WTC11 (cell line): ENCODE measurements at regions not wholly inside any gene's neighbourhood (a gene's known extent, or its start where the extent isn't known, plus 50 kb on each side); places are given as distances from the start of the nearest gene placed in this dataset.

Experiments
- ATAC-seq: fragments of 200-7000 bp; cut with Tn5 transposase; 2 replicates; pipeline ENCODE4 v1.10.0; 2021; ENCODE audit warnings: mild to moderate bottlenecking, moderate library complexity
- CTCF ChIA-PET: fragments of 300-600 bp; sonication (Branson Sonifier 250); formaldehyde crosslinking; loops from one replicate; lab custom pipeline; 2021; ENCODE audit warnings: antibody characterized with exemption; lab: Charles Lee
- POLR2A ChIA-PET: fragments of 350-600 bp; sonication (Branson Sonifier 250); formaldehyde crosslinking; loops from one replicate; lab custom pipeline; 2021; ENCODE audit warnings: antibody characterized with exemption; lab: Charles Lee
- DNase-seq: peaks from one replicate; pipeline ENCODE4 v3.0.0; 2021; ENCODE audit warnings: low spot score
- H3K27ac Mint-ChIP-seq: 2 replicates; pipeline ENCODE4 v1.8.0; 2021; ENCODE audit warnings: mixed read lengths
- H3K27me3 Mint-ChIP-seq: 2 replicates; pipeline ENCODE4 v1.8.0; 2021; ENCODE audit warnings: low read depth, mild to moderate bottlenecking, moderate library complexity, mixed read lengths
- H3K36me3 Mint-ChIP-seq: 2 replicates; pipeline ENCODE4 v1.8.0; 2021; ENCODE audit warnings: mixed read lengths
- H3K4me1 Mint-ChIP-seq: 2 replicates; pipeline ENCODE4 v1.8.0; 2022; ENCODE audit warnings: mixed read lengths
- H3K4me3 Mint-ChIP-seq: 2 replicates; pipeline ENCODE4 v1.8.0; 2021; ENCODE audit warnings: mild to moderate bottlenecking, moderate library complexity, mixed read lengths
- H3K9me3 Mint-ChIP-seq: 2 replicates; pipeline ENCODE4 v1.8.0; 2021; ENCODE audit warnings: mixed read lengths
- ATF3 ChIP-seq: sonication (generic); formaldehyde crosslinking; conservative IDR thresholded peaks from 2 replicates; pipeline ENCODE4 v1.8.1; 2022; ENCODE audit warnings: mild to moderate bottlenecking, missing genetic modification reagents
- ESRRA ChIP-seq: sonication (generic); formaldehyde crosslinking; IDR thresholded peaks from 2 replicates; pipeline ENCODE4 v1.8.1; 2022; ENCODE audit warnings: mild to moderate bottlenecking, missing genetic modification reagents, borderline replicate concordance
- FOXJ3 ChIP-seq: sonication (generic); formaldehyde crosslinking; IDR thresholded peaks from 2 replicates; pipeline ENCODE4 v1.9.0; 2021; ENCODE audit warnings: missing genetic modification reagents, mild to moderate bottlenecking, borderline replicate concordance
- GRHL2 ChIP-seq: fragments of 250-450 bp; sonication (Bioruptor Pico); IDR thresholded peaks from 2 replicates; pipeline ENCODE4 v1.8.0; 2022; ENCODE audit warnings: mild to moderate bottlenecking, moderate library complexity; ENCODE audit not compliant: insufficient replicate concordance, severe bottlenecking
- IRF2 ChIP-seq: sonication (generic); formaldehyde crosslinking; IDR thresholded peaks from 2 replicates; pipeline ENCODE4 v1.8.0; 2022; ENCODE audit warnings: low read depth, missing genetic modification reagents, borderline replicate concordance
- JAZF1 ChIP-seq: fragments of 250-450 bp; sonication (Bioruptor Pico); IDR thresholded peaks from 2 replicates; pipeline ENCODE4 v1.9.0; 2021; ENCODE audit warnings: moderate library complexity, mild to moderate bottlenecking, inconsistent platforms
- JUN ChIP-seq: sonication (generic); formaldehyde crosslinking; IDR thresholded peaks from 2 replicates; pipeline ENCODE4 v1.8.0; 2023; ENCODE audit warnings: mild to moderate bottlenecking, missing genetic modification reagents
- MLX ChIP-seq: sonication (generic); formaldehyde crosslinking; IDR thresholded peaks from 2 replicates; pipeline ENCODE4 v1.8.1; 2023; ENCODE audit warnings: mild to moderate bottlenecking, missing genetic modification reagents, moderate library complexity
- MYBL2 ChIP-seq: sonication (generic); formaldehyde crosslinking; IDR thresholded peaks from 2 replicates; pipeline ENCODE4 v1.8.1; 2023; ENCODE audit warnings: mild to moderate bottlenecking, moderate library complexity, missing genetic modification reagents
- NFATC4 ChIP-seq: fragments of 250-450 bp; sonication (Bioruptor Pico); IDR thresholded peaks from 2 replicates; pipeline ENCODE4 v1.9.0; 2021; ENCODE audit warnings: mild to moderate bottlenecking
- NR1H2 ChIP-seq: sonication (generic); formaldehyde crosslinking; IDR thresholded peaks from 2 replicates; pipeline ENCODE4 v1.9.0; 2021; ENCODE audit warnings: mild to moderate bottlenecking, moderate library complexity, missing genetic modification reagents
- RELA ChIP-seq: sonication (generic); formaldehyde crosslinking; IDR thresholded peaks from 2 replicates; pipeline ENCODE4 v1.8.1; 2022; ENCODE audit warnings: missing genetic modification reagents, mild to moderate bottlenecking, borderline replicate concordance
- RORB ChIP-seq: fragments of 250-450 bp; sonication (Bioruptor Pico); IDR thresholded peaks from 2 replicates; pipeline ENCODE4 v1.9.0; 2021; ENCODE audit warnings: mild to moderate bottlenecking
- SOX15 ChIP-seq: fragments of 250-450 bp; sonication (Bioruptor Pico); IDR thresholded peaks from 2 replicates; pipeline ENCODE4 v1.9.0; 2021; ENCODE audit warnings: mild to moderate bottlenecking
- TCF7 ChIP-seq: sonication (generic); formaldehyde crosslinking; IDR thresholded peaks from 2 replicates; pipeline ENCODE4 v1.8.0; 2022; ENCODE audit warnings: mild to moderate bottlenecking, low read depth, missing genetic modification reagents, moderate library complexity
- TEAD1 ChIP-seq: sonication (generic); formaldehyde crosslinking; IDR thresholded peaks from 2 replicates; pipeline ENCODE4 v1.8.0; 2022; ENCODE audit warnings: mild to moderate bottlenecking, missing genetic modification reagents
- USF1 ChIP-seq: sonication (generic); formaldehyde crosslinking; IDR thresholded peaks from 2 replicates; pipeline ENCODE4 v1.8.0; 2022; ENCODE audit warnings: mild to moderate bottlenecking, missing genetic modification reagents
- ZBTB21 ChIP-seq: sonication (generic); formaldehyde crosslinking; IDR thresholded peaks from 2 replicates; pipeline ENCODE4 v1.8.1; 2023; ENCODE audit warnings: mild to moderate bottlenecking, missing genetic modification reagents, borderline replicate concordance
- ZBTB43 ChIP-seq: sonication (generic); formaldehyde crosslinking; IDR thresholded peaks from 2 replicates; pipeline ENCODE4 v1.8.1; 2023; ENCODE audit warnings: mild to moderate bottlenecking, missing genetic modification reagents
- ZNF263 ChIP-seq: sonication (generic); formaldehyde crosslinking; IDR thresholded peaks from 2 replicates; pipeline ENCODE4 v1.8.1; 2022; ENCODE audit warnings: low read depth, mild to moderate bottlenecking, moderate library complexity, missing genetic modification reagents
- ZNF396 ChIP-seq: fragments of 250-450 bp; sonication (Bioruptor Pico); IDR thresholded peaks from 2 replicates; pipeline ENCODE4 v1.8.0; 2021; ENCODE audit warnings: mild to moderate bottlenecking, moderate library complexity, borderline replicate concordance
- TF ChIP-seq, protein P1 (sequence below): fragments of 250-450 bp; sonication (Bioruptor Pico); IDR thresholded peaks from 2 replicates; pipeline ENCODE4 v1.8.0; 2021; ENCODE audit warnings: mild to moderate bottlenecking
- TF ChIP-seq, protein P2 (sequence below): sonication (generic); formaldehyde crosslinking; IDR thresholded peaks from 2 replicates; pipeline ENCODE4 v1.8.1; 2023; ENCODE audit warnings: mild to moderate bottlenecking, moderate library complexity, missing genetic modification reagents

- TF ChIP-seq ZBTB43 (CRISPR knock-in tag) (no peak), JUN (no peak), ZNF263 (CRISPR knock-in tag) (no peak), NR1H2 (no peak), JAZF1 (CRISPR knock-in tag) (no peak), RELA (no peak)
Measured at GRCh38 chr22:47335958-47336357, 573.5 kb downstream of the TBC1D22A start (continued).

DNA sequence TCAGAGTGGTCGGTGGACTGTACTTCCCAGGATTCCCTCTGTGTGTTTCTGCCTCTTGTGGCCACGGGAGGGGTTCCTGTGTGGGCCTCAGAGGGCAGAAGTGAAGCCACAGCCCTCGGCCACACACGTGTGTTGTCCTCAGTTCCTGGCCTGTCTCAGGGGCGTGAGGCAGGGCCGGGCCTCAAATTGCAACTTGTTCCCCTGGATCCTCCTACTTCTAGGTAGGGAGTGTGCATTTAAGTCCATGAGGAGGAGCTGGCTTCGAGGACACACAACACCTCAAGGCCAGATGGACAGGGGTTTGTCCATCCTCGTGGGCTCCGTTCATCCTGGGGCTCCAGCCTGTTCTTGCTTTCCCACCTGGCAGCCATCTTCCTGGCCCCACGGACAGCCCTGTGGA lies 573.0 kb downstream of the TBC1D22A start:
- TF ChIP-seq FOXJ3 (CRISPR knock-in tag) (no peak), TCF7 (CRISPR knock-in tag) (no peak), ZBTB21 (CRISPR knock-in tag) (no peak), GRHL2 (CRISPR knock-in tag) (no peak), NFATC4 (CRISPR knock-in tag) (no peak), SOX15 (CRISPR knock-in tag) (no peak), ESRRA (CRISPR knock-in tag) (no peak), ZNF396 (CRISPR knock-in tag) (no peak), USF1 (CRISPR knock-in tag) (no peak), RELA (no peak), MLX (CRISPR knock-in tag) (no peak), TEAD1 (CRISPR knock-in tag) (no peak), MYBL2 (CRISPR knock-in tag) (no peak), ATF3 (CRISPR knock-in tag) (no peak), IRF2 (CRISPR knock-in tag) (no peak), RORB (CRISPR knock-in tag) (no peak)
- TF ChIP-seq, protein P1, sequence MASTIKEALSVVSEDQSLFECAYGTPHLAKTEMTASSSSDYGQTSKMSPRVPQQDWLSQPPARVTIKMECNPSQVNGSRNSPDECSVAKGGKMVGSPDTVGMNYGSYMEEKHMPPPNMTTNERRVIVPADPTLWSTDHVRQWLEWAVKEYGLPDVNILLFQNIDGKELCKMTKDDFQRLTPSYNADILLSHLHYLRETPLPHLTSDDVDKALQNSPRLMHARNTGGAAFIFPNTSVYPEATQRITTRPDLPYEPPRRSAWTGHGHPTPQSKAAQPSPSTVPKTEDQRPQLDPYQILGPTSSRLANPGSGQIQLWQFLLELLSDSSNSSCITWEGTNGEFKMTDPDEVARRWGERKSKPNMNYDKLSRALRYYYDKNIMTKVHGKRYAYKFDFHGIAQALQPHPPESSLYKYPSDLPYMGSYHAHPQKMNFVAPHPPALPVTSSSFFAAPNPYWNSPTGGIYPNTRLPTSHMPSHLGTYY (CRISPR knock-in tag), result no peak
- TF ChIP-seq, protein P2, sequence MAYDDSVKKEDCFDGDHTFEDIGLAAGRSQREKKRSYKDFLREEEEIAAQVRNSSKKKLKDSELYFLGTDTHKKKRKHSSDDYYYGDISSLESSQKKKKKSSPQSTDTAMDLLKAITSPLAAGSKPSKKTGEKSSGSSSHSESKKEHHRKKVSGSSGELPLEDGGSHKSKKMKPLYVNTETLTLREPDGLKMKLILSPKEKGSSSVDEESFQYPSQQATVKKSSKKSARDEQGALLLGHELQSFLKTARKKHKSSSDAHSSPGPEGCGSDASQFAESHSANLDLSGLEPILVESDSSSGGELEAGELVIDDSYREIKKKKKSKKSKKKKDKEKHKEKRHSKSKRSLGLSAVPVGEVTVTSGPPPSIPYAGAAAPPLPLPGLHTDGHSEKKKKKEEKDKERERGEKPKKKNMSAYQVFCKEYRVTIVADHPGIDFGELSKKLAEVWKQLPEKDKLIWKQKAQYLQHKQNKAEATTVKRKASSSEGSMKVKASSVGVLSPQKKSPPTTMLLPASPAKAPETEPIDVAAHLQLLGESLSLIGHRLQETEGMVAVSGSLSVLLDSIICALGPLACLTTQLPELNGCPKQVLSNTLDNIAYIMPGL (CRISPR knock-in tag), result no peak
- Mint-ChIP-seq H3K9me3 (peaks cover 61% of the 10 kb centered on the region), H3K4me3 (no peak overlapping the region), H3K36me3 (peaks cover 19% of the 10 kb centered on the region), H3K27ac (no peak overlapping the region), H3K27me3 (peaks cover 5% of the 10 kb centered on the region; the same call in 1 of the 2 replicates), H3K4me1 (no peaks in the 10 kb centered on the region; the same call in 1 of the 2 replicates)
- POLR2A ChIA-PET, result no interaction called here
- DNase-seq (no peak), ATAC-seq (no peak)
- CTCF ChIA-PET, result no interaction called here
